C1 segment of cervical spinal cord (tissue), 14 donors: ENCODE measurements at regions not wholly inside any gene's neighbourhood (a gene's known extent, or its start where the extent isn't known, plus 50 kb on each side); places are given as distances from the start of the nearest gene placed in this dataset.

Source experiments
- DNase-seq, 14 donors: peaks; one replicate each; lab custom pipeline; 2025; lab: John Stamatoyannopoulos, UW

GRCh38 chr5:57335092-57335660 lies 147.4 kb downstream of the ACTBL2 start:
- DNase-seq = no peak

DNA sequence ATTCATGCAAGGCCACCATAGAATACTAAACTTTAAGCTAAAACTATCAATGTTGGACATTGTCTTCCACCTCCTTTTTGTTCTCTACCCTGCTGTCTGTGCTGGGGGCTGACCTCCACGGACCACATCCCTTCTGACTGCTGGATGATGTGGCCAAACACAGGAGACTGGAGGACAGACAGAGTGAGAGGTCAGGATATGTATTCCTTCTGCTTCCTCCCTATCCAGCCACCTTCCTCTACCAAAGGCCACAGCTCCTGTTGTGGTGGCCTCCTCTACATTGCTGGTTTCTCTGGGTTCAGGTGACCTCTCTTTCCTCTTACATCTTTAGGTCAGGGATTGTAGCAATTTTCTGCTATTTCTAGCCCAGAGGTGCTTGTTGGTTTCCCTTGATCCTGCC lies 148.1 kb downstream of the ACTBL2 start:
- no peak for DNase-seq

DNA sequence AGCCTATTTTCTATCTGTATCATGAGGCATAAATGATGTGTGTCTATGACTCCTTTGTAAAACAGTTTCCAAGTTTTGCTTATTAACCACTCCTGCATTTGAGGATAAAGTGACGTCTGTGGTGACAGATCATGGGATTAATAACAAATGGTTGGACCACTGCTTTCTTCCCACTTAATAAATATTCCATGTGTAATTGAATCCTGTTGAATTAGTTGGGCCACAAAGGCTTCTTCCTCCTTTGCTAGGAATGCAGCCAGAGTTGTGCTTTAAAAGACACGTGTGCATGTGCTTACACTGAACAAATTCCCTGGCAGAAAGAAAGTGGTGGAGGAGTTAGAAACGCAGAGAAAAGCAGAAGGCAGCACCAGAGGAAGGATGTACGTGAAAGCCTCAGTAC lies 150.2 kb downstream of the ACTBL2 start:
- no peak for DNase-seq

GRCh38 chr5:57327561-57328367 lies 153.9 kb downstream of the GPBP1 start:
- no peak for DNase-seq

DNA sequence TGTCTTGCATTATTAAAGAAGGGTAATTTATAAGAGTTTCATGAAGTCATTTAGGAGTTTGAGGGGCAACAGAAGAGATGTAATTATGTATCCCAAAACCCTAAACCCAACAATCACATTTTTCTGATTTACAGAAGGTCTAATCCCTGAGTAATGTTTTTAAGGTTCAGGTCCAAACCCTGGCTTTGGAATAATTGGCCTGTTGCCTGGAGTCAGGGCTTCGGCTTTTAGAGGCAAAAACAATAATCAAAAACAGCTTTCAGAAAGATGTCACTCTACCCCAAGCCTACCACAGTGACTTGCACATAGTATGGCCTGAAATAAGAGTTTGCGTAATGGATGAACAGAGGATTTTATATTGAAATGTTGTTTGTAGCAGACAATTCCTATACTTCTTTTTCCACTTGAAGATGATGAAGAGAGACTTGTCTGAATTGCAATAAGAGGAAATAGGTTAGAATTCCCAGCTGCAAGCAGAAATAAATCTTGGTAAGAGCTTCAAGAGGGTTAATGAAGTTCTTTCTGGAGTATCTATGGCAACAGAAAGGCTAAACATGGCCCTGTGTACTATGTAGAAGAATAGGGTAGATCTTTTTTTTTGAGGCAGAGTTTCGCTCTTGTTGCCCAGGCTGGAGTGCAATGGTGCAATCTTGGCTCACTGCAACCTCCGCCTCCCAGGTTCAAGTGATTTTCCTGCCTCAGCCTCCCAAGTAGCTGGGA lies 152.0 kb downstream of the GPBP1 start:
- no peak for DNase-seq

DNA sequence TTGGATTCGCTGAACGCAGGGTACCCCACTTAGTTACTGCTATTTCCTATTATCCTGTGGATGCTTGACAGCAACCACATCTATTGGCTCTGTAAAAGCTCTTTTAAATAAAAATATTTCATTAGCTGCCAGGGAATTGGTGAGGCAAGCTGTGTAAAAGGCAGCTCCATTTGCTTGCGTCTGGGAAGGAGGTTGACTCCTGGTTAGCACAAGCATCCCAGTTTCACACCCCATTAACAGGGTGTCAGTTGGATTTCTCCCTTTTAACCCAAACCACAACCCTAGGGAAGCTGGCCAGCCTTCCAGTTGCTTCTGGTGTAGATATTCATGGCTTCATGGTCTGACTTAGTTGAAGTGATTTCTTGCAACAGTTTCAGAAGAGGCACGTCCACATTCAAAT lies 151.0 kb downstream of the GPBP1 start:
- no peak for DNase-seq

DNA sequence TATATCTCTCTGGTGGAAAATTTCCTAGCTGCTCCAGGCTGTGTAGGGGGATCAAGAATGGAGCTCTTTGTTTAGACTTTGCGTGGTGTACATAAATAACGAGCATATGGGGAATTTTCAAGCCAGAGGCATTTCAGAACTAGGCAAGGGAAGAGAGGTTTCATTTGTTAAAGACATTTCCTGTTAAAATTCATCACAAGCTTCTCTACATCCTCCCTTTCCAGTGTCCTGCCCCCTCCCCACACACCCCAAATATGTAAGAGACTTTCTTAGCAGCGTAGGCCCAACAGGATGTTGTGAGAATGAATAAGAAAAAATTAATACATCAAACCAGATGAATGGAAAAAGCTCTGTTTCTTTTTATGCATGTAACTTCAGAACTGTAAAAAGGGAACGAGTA lies 150.3 kb downstream of the GPBP1 start:
- DNase-seq = no peak

- DNase-seq = no peak
These were observed 146.7 kb downstream of the GPBP1 start for GRCh38 chr5:57320582-57320981.

GRCh38 chr5:57319628-57320027 lies 145.8 kb downstream of the GPBP1 start:
- DNase-seq = no peak

DNA sequence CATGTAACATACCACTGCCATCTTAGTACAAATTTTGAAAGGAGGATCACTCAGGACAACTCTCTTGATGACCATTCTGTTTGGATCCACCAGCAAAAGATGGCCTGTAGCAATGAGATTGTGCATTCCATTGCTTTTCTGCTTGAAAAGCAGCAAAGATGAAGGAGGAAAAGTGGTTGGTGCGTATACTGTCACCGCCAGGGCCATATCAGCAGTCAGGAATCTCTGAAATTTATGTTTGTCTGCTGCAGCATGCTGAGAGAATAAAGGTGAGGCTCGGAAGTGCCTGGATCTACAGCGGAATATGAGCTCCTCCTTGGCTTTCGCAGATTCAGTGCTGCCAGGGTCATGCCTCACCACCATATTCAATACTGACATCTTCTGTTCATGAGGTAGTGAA lies 144.4 kb downstream of the GPBP1 start:
- no peak for DNase-seq

GRCh38 chr5:57317341-57317740 lies 143.5 kb downstream of the GPBP1 start:
- no peak for DNase-seq

DNA sequence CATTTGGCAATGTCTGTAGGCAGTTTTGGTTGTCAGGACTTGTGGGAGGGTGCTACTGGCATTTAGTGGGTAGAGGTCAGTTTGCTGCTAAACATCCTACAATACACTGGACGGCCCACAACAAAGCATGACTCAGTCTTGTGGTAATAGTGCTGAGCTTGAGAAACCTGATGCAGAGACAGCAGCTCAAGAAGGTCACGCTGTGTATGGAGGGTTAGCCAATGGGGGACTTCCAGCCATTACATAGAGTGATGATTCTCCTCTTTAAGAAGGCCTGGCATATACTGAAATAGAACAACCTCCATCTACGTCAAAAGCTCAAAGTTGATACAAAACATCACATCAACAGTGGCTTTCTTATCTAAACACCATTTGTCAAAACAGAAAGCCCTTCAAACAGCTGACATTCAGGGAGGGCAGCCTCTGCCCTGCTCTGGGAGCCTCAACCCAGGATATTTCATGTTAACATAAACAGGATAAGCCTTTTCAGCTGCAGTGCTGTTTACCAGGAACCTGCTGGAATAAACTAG lies 143.0 kb downstream of the GPBP1 start:
- DNase-seq = no peak

- DNase-seq = no peak
These were observed 142.1 kb downstream of the GPBP1 start for GRCh38 chr5:57315941-57316340.
